Fibroblast of villous mesenchyme (primary cell): ENCODE measurements at regions not wholly inside any gene's neighbourhood (a gene's known extent, or its start where the extent isn't known, plus 50 kb on each side); places are given as distances from the start of the nearest gene placed in this dataset.

Source experiments
- DNase-seq: peaks from one replicate; pipeline ENCODE4 v3.0.0-alpha.2; 2010; ENCODE audit warnings: low read depth
- H3K4me3 ChIP-seq: 2 replicates; pipeline ENCODE4 v1.5.1; 2011; ENCODE audit warnings: low read depth, mild to moderate bottlenecking, low read length
- CTCF ChIP-seq: IDR thresholded peaks from 2 replicates; pipeline ENCODE4 v1.5.1; 2012; ENCODE audit warnings: low read depth, mild to moderate bottlenecking, low read length; ENCODE audit not compliant: insufficient read depth

GRCh38 chr1:219483530-219483929, 129.4 kb downstream of the ZC3H11B start:
- TF ChIP-seq CTCF, result no peak
- H3K4me3 ChIP-seq, result no peak overlapping the region
- no peak for DNase-seq

- no peak for TF ChIP-seq CTCF
- no peak for DNase-seq
These were observed 132.9 kb downstream of the ZC3H11B start for GRCh38 chr1:219480011-219480410.

GRCh38 chr1:219478811-219479210, 134.1 kb downstream of the ZC3H11B start:
- no peak for TF ChIP-seq CTCF
- no peak for DNase-seq
- no peak overlapping the region for H3K4me3 ChIP-seq

More at GRCh38 chr1:219480011-219480410, 132.9 kb downstream of the ZC3H11B start:
- H3K4me3 ChIP-seq, result no peak overlapping the region

- no peak overlapping the region for H3K4me3 ChIP-seq
- TF ChIP-seq CTCF, result no peak
- no peak for DNase-seq
These were observed 135.0 kb downstream of the ZC3H11B start for GRCh38 chr1:219477861-219478260.

- TF ChIP-seq CTCF, result no peak
- no peak overlapping the region for H3K4me3 ChIP-seq
- DNase-seq, result no peak
These were observed 136.2 kb downstream of the ZC3H11B start for GRCh38 chr1:219476716-219477115.

- TF ChIP-seq CTCF, result no peak
- H3K4me3 ChIP-seq, result no peak overlapping the region
- no peak for DNase-seq
These were observed 136.8 kb downstream of the ZC3H11B start for GRCh38 chr1:219476116-219476515.

GRCh38 chr1:219472596-219472995, 140.3 kb downstream of the ZC3H11B start:
- no peak for DNase-seq
- no peak for TF ChIP-seq CTCF
- H3K4me3 ChIP-seq, result no peak overlapping the region
